ENCODE measurements at regions not wholly inside any gene's neighbourhood (a gene's known extent, or its start where the extent isn't known, plus 50 kb on each side); places are given as distances from the start of the nearest gene placed in this dataset.

GRCh38 chr4:100284129-100284880 lies 94.0 kb upstream of the DDIT4L start:
- no peak for TF ChIP-seq CTCF (conservative IDR thresholded peaks at IDR 0.05; ENCODE audit: low read length)
- H3K4me3 ChIP-seq (ENCODE audit: low read length): no peak overlapping the region
- DNase-seq (ENCODE audit: low read depth): no peak

- no peak for DNase-seq (ENCODE audit: low read depth)
- TF ChIP-seq CTCF (conservative IDR thresholded peaks at IDR 0.05; ENCODE audit: low read length): no peak
- no peak overlapping the region for H3K4me3 ChIP-seq (ENCODE audit: low read length)
Observed at GRCh38 chr4:100280807-100281206, 90.5 kb upstream of the DDIT4L start.

GRCh38 chr4:100278567-100278966 lies 88.3 kb upstream of the DDIT4L start:
- DNase-seq (ENCODE audit: low read depth): no peak
- TF ChIP-seq CTCF (conservative IDR thresholded peaks at IDR 0.05; ENCODE audit: low read length): no peak
- H3K4me3 ChIP-seq (ENCODE audit: low read length): no peak overlapping the region

GRCh38 chr4:100269446-100269845 lies 79.2 kb upstream of the DDIT4L start:
- no peak for DNase-seq (ENCODE audit: low read depth)
- no peak overlapping the region for H3K4me3 ChIP-seq (ENCODE audit: low read length)
- no peak for TF ChIP-seq CTCF (conservative IDR thresholded peaks at IDR 0.05; ENCODE audit: low read length)

- DNase-seq (ENCODE audit: low read depth): no peak
- no peak for TF ChIP-seq CTCF (conservative IDR thresholded peaks at IDR 0.05; ENCODE audit: low read length)
- no peak overlapping the region for H3K4me3 ChIP-seq (ENCODE audit: low read length)
Observed at GRCh38 chr4:100268789-100269188, 78.5 kb upstream of the DDIT4L start.

- no peak for DNase-seq (ENCODE audit: low read depth)
- no peak for TF ChIP-seq CTCF (conservative IDR thresholded peaks at IDR 0.05; ENCODE audit: low read length)
- no peak overlapping the region for H3K4me3 ChIP-seq (ENCODE audit: low read length)
Observed at GRCh38 chr4:100261346-100261745, 71.1 kb upstream of the DDIT4L start.

GRCh38 chr4:100258675-100259074 lies 68.4 kb upstream of the DDIT4L start:
- no peak overlapping the region for H3K4me3 ChIP-seq (ENCODE audit: low read length)

More at GRCh38 chr4:100258675-100259074, 68.4 kb upstream of the DDIT4L start:
- DNase-seq (ENCODE audit: low read depth): no peak
- TF ChIP-seq CTCF (conservative IDR thresholded peaks at IDR 0.05; ENCODE audit: low read length): no peak
